ENCODE measurements at regions not wholly inside any gene's neighbourhood (a gene's known extent, or its start where the extent isn't known, plus 50 kb on each side); places are given as distances from the start of the nearest gene placed in this dataset.

GRCh38 chr18:79608999-79609461 lies 70.6 kb upstream of the CTDP1 start:
- Histone ChIP-seq H3K79me2 (ENCODE audit: control insufficient read depth, insufficient read depth, low read length) (no peaks in the 10 kb centered on the region), H3K27ac (ENCODE audit: low read length in 2 of 2) (no peak overlapping the region), H3K4me3 (ENCODE audit: control extremely low read depth in 1 of 5, extremely low read depth in 1 of 5, insufficient read depth in 1 of 5, low read depth in 2 of 5, low read length in 4 of 5) (no peak overlapping the region), H3K27me3 (replicated peaks in 1 of 4; ENCODE audit: control extremely low read depth in 1 of 4, control insufficient read depth in 3 of 4, insufficient read depth in 4 of 4, low read length in 3 of 4) (peaks cover 0 to 3% (median 0%) of the 10 kb centered on the region in 4 experiments), H3K4me1 (ENCODE audit: control insufficient read depth in 2 of 2, insufficient read depth in 2 of 2, low read length in 2 of 2) (no peaks in the 10 kb centered on the region), H4K20me1 (ENCODE audit: control insufficient read depth, insufficient read depth, low read length, poor library complexity, severe bottlenecking) (no peaks in the 10 kb centered on the region), H3K9me3 (ENCODE audit: control extremely low read depth in 1 of 3, control insufficient read depth in 2 of 3, insufficient read depth in 1 of 3, low read length in 2 of 3) (no peaks in the 10 kb centered on the region), H3K36me3 (replicated peaks in 1 of 2; ENCODE audit: control extremely low read depth in 1 of 2, control insufficient read depth in 1 of 2, extremely low read depth in 1 of 2, insufficient read depth in 2 of 2, low read length in 1 of 2) (no peaks in the 10 kb centered on the region), H2AFZ (ENCODE audit: insufficient read depth, low read depth, low read length, poor library complexity, severe bottlenecking) (no peak overlapping the region), H3K9ac (ENCODE audit: low read length) (no peak overlapping the region), H3K4me2 (replicated peaks; ENCODE audit: low read depth, low read length, poor library complexity, severe bottlenecking) (no peak overlapping the region)
- WGBS (ENCODE audit: insufficient coverage) = 38% methylated on average over 11 of the region's 11 CpGs
- intact Hi-C loops (cut with micrococcal nuclease) = no loop called here
- CTCF ChIA-PET = no interaction called here
- DNase-seq (no peak), ATAC-seq (ENCODE audit: low read depth) (no peak)
- H3K4me3 Mint-ChIP-seq = no peak overlapping the region
- no peaks in the 10 kb centered on the region for H3K9me3 Mint-ChIP-seq (ENCODE audit: insufficient read depth)
- no peak overlapping the region for H3K27ac Mint-ChIP-seq
- POLR2A ChIA-PET = no interaction called here
- no peak for TF ChIP-seq EZH2 (IDR thresholded peaks at IDR 0.05; ENCODE audit: borderline replicate concordance, insufficient read depth, low read depth, low read length, poor library complexity, severe bottlenecking)
- TF ChIP-seq, protein P1, sequence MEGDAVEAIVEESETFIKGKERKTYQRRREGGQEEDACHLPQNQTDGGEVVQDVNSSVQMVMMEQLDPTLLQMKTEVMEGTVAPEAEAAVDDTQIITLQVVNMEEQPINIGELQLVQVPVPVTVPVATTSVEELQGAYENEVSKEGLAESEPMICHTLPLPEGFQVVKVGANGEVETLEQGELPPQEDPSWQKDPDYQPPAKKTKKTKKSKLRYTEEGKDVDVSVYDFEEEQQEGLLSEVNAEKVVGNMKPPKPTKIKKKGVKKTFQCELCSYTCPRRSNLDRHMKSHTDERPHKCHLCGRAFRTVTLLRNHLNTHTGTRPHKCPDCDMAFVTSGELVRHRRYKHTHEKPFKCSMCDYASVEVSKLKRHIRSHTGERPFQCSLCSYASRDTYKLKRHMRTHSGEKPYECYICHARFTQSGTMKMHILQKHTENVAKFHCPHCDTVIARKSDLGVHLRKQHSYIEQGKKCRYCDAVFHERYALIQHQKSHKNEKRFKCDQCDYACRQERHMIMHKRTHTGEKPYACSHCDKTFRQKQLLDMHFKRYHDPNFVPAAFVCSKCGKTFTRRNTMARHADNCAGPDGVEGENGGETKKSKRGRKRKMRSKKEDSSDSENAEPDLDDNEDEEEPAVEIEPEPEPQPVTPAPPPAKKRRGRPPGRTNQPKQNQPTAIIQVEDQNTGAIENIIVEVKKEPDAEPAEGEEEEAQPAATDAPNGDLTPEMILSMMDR (IDR thresholded peaks at IDR 0.05) = no peak
- peaks cover 3% of the 10 kb centered on the region for H3K27me3 Mint-ChIP-seq
- no peaks in the 10 kb centered on the region for H3K4me1 Mint-ChIP-seq

GRCh38 chr18:79609841-79610281 lies 69.7 kb upstream of the CTDP1 start:
- Histone ChIP-seq H3K27ac (ENCODE audit: low read length in 2 of 2) (no peak overlapping the region), H3K4me1 (ENCODE audit: control insufficient read depth in 2 of 2, insufficient read depth in 2 of 2, low read length in 2 of 2) (no peaks in the 10 kb centered on the region), H2AFZ (ENCODE audit: insufficient read depth, low read depth, low read length, poor library complexity, severe bottlenecking) (no peak overlapping the region), H3K4me2 (replicated peaks; ENCODE audit: low read depth, low read length, poor library complexity, severe bottlenecking) (no peak overlapping the region), H3K36me3 (replicated peaks in 1 of 2; ENCODE audit: control extremely low read depth in 1 of 2, control insufficient read depth in 1 of 2, extremely low read depth in 1 of 2, insufficient read depth in 2 of 2, low read length in 1 of 2) (no peaks in the 10 kb centered on the region), H3K27me3 (replicated peaks in 1 of 4; ENCODE audit: control extremely low read depth in 1 of 4, control insufficient read depth in 3 of 4, insufficient read depth in 4 of 4, low read length in 3 of 4) (peaks cover 0 to 3% (median 0%) of the 10 kb centered on the region in 4 experiments), H4K20me1 (ENCODE audit: control insufficient read depth, insufficient read depth, low read length, poor library complexity, severe bottlenecking) (no peaks in the 10 kb centered on the region), H3K79me2 (ENCODE audit: control insufficient read depth, insufficient read depth, low read length) (no peaks in the 10 kb centered on the region), H3K9me3 (ENCODE audit: control extremely low read depth in 1 of 3, control insufficient read depth in 2 of 3, insufficient read depth in 1 of 3, low read length in 2 of 3) (no peaks in the 10 kb centered on the region), H3K9ac (ENCODE audit: low read length) (no peak overlapping the region), H3K4me3 (ENCODE audit: control extremely low read depth in 1 of 5, extremely low read depth in 1 of 5, insufficient read depth in 1 of 5, low read depth in 2 of 5, low read length in 4 of 5) (no peak overlapping the region)
- H3K4me3 Mint-ChIP-seq = no peak overlapping the region
- no peak for DNase-seq
- peaks cover 3% of the 10 kb centered on the region for H3K27me3 Mint-ChIP-seq
- ChIA-PET CTCF (no interaction called here), POLR2A (no interaction called here)
- ATAC-seq (ENCODE audit: low read depth) = no peak
- H3K27ac Mint-ChIP-seq = no peak overlapping the region
- no peaks in the 10 kb centered on the region for H3K9me3 Mint-ChIP-seq (ENCODE audit: insufficient read depth)
- 88% methylated on average over 15 of the region's 16 CpGs for WGBS (ENCODE audit: insufficient coverage)
- no peak for TF ChIP-seq EZH2 (IDR thresholded peaks at IDR 0.05; ENCODE audit: borderline replicate concordance, insufficient read depth, low read depth, low read length, poor library complexity, severe bottlenecking)
- TF ChIP-seq, protein P1 (IDR thresholded peaks at IDR 0.05) = no peak
- no peaks in the 10 kb centered on the region for H3K4me1 Mint-ChIP-seq
- intact Hi-C loops (cut with micrococcal nuclease) = no loop called here

All from B cell (primary cell).